Astrocyte (in vitro differentiated cells and primary cell): ENCODE measurements at regions not wholly inside any gene's neighbourhood (a gene's known extent, or its start where the extent isn't known, plus 50 kb on each side); places are given as distances from the start of the nearest gene placed in this dataset.

Experiments
- DNase-seq: peaks from one replicate; pipeline ENCODE4 v3.0.0-alpha.2; 2010; ENCODE audit warnings: low read depth
- FAIRE-seq: peaks from 2 replicates; lab custom pipeline; 2011; peaks lifted over from hg19 to GRCh38; lab: Jason Lieb, UNC
- H2AFZ ChIP-seq: 2 replicates; pipeline ENCODE4 v1.6.0; 2012; ENCODE audit warnings: low read depth, low read length, inconsistent platforms
- H3K27ac ChIP-seq: 2 replicates; pipeline ENCODE4 v1.5.1; 2011; ENCODE audit warnings: low read depth, low read length, inconsistent platforms
- H3K27me3 ChIP-seq: 2 replicates; pipeline ENCODE4 v1.6.0; 2011; ENCODE audit warnings: low read length, inconsistent platforms; ENCODE audit not compliant: insufficient read depth
- H3K36me3 ChIP-seq: 2 replicates; pipeline ENCODE4 v1.5.1; 2011; ENCODE audit warnings: low read length, inconsistent platforms; ENCODE audit not compliant: insufficient read depth
- H3K4me1 ChIP-seq: 2 replicates; pipeline ENCODE4 v1.5.1; 2011; ENCODE audit warnings: low read length, inconsistent platforms; ENCODE audit not compliant: insufficient read depth
- H3K4me2 ChIP-seq: 2 replicates; pipeline ENCODE4 v1.6.0; 2012; ENCODE audit warnings: low read length, inconsistent platforms
- H3K4me3 ChIP-seq: 2 replicates; pipeline ENCODE4 v1.5.1; 2011; ENCODE audit warnings: low read depth, mild to moderate bottlenecking, low read length, inconsistent platforms; ENCODE audit not compliant: insufficient read depth
- H3K79me2 ChIP-seq: 2 replicates; pipeline ENCODE4 v1.6.0; 2012; ENCODE audit warnings: mild to moderate bottlenecking, low read length, inconsistent platforms; ENCODE audit not compliant: insufficient read depth
- H3K9ac ChIP-seq: 2 replicates; pipeline ENCODE4 v1.6.0; 2012; ENCODE audit warnings: mild to moderate bottlenecking, low read length, inconsistent platforms
- H3K9me3 ChIP-seq: 2 replicates; pipeline ENCODE4 v1.5.1; 2012; ENCODE audit warnings: low read depth, mild to moderate bottlenecking, low read length, inconsistent platforms; ENCODE audit not compliant: insufficient read depth
- H4K20me1 ChIP-seq: 2 replicates; pipeline ENCODE4 v1.6.0; 2012; ENCODE audit warnings: low read length, inconsistent platforms; ENCODE audit not compliant: insufficient read depth
- H3K27ac Mint-ChIP-seq: one replicate; pipeline ENCODE4 v1.8.0; 2021; ENCODE audit warnings: mild to moderate bottlenecking, mixed read lengths; ENCODE audit not compliant: unreplicated experiment
- H3K27me3 Mint-ChIP-seq: one replicate; pipeline ENCODE4 v1.8.0; 2021; ENCODE audit warnings: low read depth, mixed read lengths; ENCODE audit not compliant: unreplicated experiment
- H3K36me3 Mint-ChIP-seq: one replicate; pipeline ENCODE4 v1.8.0; 2021; ENCODE audit warnings: low read depth, mixed read lengths; ENCODE audit not compliant: unreplicated experiment
- H3K4me1 Mint-ChIP-seq: one replicate; pipeline ENCODE4 v1.8.0; 2021; ENCODE audit warnings: low read depth, mixed read lengths; ENCODE audit not compliant: unreplicated experiment
- H3K4me3 Mint-ChIP-seq: one replicate; pipeline ENCODE4 v1.8.0; 2021; ENCODE audit warnings: mild to moderate bottlenecking, moderate library complexity, mixed read lengths; ENCODE audit not compliant: unreplicated experiment
- H3K9me3 Mint-ChIP-seq: one replicate; pipeline ENCODE4 v1.8.0; 2021; ENCODE audit warnings: mild to moderate bottlenecking, mixed read lengths; ENCODE audit not compliant: unreplicated experiment
- CTCF ChIP-seq: IDR thresholded peaks from 2 replicates; pipeline ENCODE4 v1.5.1; 2011; ENCODE audit warnings: low read depth, mild to moderate bottlenecking, inconsistent platforms, low read length, moderate library complexity; ENCODE audit not compliant: insufficient read depth
- EZH2 ChIP-seq: IDR thresholded peaks from 2 replicates; pipeline ENCODE4 v1.6.1; 2012; ENCODE audit warnings: mild to moderate bottlenecking, low read length, inconsistent platforms; ENCODE audit not compliant: insufficient read depth

DNA sequence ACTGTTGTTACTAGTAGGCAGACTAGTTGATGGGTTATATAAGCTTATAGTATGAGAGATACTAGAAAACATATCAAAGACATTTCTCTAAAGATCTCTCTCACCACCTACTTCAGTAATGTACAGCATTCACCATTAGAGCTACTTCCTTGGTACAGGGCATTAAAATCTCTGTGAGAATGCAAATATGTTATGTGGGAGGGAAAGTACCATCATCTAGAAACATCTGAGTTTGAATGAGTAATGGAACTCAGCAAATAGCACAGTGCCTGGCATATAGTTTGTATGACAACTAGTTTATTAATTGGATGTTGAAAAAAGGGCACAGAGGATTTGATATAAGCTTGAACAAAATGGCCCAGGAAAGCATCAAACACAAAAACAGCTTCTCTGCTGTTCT is 211.1 kb downstream of the GLUD2 start:
- H2AFZ ChIP-seq: no peak overlapping the region
- H3K79me2 ChIP-seq: no peaks in the 10 kb centered on the region
- H4K20me1 ChIP-seq: no peaks in the 10 kb centered on the region
- no peaks in the 10 kb centered on the region for H3K27me3 ChIP-seq
- no peaks in the 10 kb centered on the region for H3K4me1 ChIP-seq
- no peak overlapping the region for H3K4me3 ChIP-seq
- H3K9ac ChIP-seq: no peak overlapping the region
- H3K4me3 Mint-ChIP-seq: no peak overlapping the region
- no peaks in the 10 kb centered on the region for H3K36me3 Mint-ChIP-seq
- H3K4me2 ChIP-seq: no peak overlapping the region
- no peaks in the 10 kb centered on the region for H3K36me3 ChIP-seq
- no peaks in the 10 kb centered on the region for H3K9me3 Mint-ChIP-seq
- H3K27ac ChIP-seq: no peak overlapping the region
- no peak overlapping the region for H3K27ac Mint-ChIP-seq
- H3K9me3 ChIP-seq: no peaks in the 10 kb centered on the region
- DNase-seq: no peak
- no peaks in the 10 kb centered on the region for H3K27me3 Mint-ChIP-seq
- no peak for TF ChIP-seq CTCF
- no peak for TF ChIP-seq EZH2
- H3K4me1 Mint-ChIP-seq: no peaks in the 10 kb centered on the region
- FAIRE-seq: no peak

DNA sequence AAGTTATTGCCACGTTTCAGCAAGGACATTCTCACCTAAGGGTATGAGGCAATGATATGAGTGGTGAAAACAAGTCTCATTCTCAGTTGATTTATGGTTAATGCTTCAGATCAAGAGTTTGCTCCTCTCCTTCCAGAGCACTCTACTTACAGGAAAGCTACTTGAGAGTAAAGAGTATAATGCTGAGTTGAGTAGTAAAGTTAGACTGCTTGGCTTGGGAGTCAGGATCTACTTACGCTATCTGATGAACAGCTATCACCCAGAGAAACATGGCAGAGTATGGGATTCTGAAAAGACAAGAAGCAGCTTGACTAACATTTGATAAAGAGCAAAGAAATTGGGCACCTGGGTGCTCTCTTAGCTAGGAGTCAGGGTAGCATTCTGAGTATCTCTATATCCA is 211.8 kb downstream of the GLUD2 start:
- DNase-seq (no peak), FAIRE-seq (no peak)
- Mint-ChIP-seq H3K4me1 (no peaks in the 10 kb centered on the region), H3K36me3 (no peaks in the 10 kb centered on the region), H3K27ac (no peak overlapping the region), H3K4me3 (no peak overlapping the region), H3K9me3 (no peaks in the 10 kb centered on the region), H3K27me3 (no peaks in the 10 kb centered on the region)
- H2AFZ ChIP-seq: no peak overlapping the region
- no peaks in the 10 kb centered on the region for H3K79me2 ChIP-seq
- no peaks in the 10 kb centered on the region for H3K4me1 ChIP-seq
- no peak overlapping the region for H3K9ac ChIP-seq
- H3K27ac ChIP-seq: no peak overlapping the region
- H3K4me3 ChIP-seq: no peak overlapping the region
- no peaks in the 10 kb centered on the region for H3K36me3 ChIP-seq
- no peaks in the 10 kb centered on the region for H3K27me3 ChIP-seq
- no peak overlapping the region for H3K4me2 ChIP-seq
- H4K20me1 ChIP-seq: no peaks in the 10 kb centered on the region
- no peak for TF ChIP-seq CTCF
- H3K9me3 ChIP-seq: no peaks in the 10 kb centered on the region

DNA sequence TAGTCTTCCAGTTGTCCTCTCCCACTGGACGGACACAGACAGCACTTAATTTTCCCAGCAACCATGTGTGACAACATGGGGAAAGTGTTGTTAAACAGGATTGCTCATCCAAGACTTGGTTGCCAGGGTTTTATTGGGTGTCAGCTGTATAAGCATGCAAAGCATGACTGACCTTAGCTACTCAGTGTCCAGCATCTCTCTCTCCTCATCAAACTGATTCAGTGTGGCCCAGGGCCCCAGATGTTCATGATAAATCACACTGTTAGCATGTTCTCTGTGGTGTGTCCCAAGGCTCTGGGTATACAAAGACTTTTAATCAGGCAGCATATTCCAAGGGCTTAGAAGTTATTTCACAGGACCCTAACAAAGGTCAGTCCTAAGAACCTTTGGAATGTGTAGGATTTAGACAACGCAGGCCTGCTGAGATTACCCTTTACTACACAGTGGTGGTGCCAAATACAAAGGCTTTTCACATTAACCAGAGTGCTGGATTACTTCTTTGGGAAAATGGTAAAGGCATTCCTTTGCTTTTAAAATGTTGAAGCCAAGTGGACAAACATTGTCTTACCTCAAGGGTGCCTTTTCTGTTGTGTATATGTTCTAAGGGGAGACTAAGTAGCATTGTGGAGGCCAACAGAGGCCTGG is 213.3 kb downstream of the GLUD2 start:
- DNase-seq (no peak), FAIRE-seq (peak; percentile 76)
- Histone ChIP-seq H3K27me3 (no peaks in the 10 kb centered on the region), H3K79me2 (no peaks in the 10 kb centered on the region), H2AFZ (no peak overlapping the region), H3K4me1 (no peaks in the 10 kb centered on the region), H3K9ac (no peak overlapping the region), H3K4me3 (no peak overlapping the region), H4K20me1 (no peaks in the 10 kb centered on the region), H3K27ac (no peak overlapping the region), H3K4me2 (no peak overlapping the region), H3K36me3 (no peaks in the 10 kb centered on the region), H3K9me3 (no peaks in the 10 kb centered on the region)
- H3K4me1 Mint-ChIP-seq: no peaks in the 10 kb centered on the region
- no peak overlapping the region for H3K27ac Mint-ChIP-seq
- H3K36me3 Mint-ChIP-seq: no peaks in the 10 kb centered on the region
- no peaks in the 10 kb centered on the region for H3K9me3 Mint-ChIP-seq
- no peak overlapping the region for H3K4me3 Mint-ChIP-seq
- TF ChIP-seq EZH2 (no peak), CTCF (no peak)
- H3K27me3 Mint-ChIP-seq: no peaks in the 10 kb centered on the region
